ENCODE measurements at regions not wholly inside any gene's neighbourhood (a gene's known extent, or its start where the extent isn't known, plus 50 kb on each side); places are given as distances from the start of the nearest gene placed in this dataset.

DNA sequence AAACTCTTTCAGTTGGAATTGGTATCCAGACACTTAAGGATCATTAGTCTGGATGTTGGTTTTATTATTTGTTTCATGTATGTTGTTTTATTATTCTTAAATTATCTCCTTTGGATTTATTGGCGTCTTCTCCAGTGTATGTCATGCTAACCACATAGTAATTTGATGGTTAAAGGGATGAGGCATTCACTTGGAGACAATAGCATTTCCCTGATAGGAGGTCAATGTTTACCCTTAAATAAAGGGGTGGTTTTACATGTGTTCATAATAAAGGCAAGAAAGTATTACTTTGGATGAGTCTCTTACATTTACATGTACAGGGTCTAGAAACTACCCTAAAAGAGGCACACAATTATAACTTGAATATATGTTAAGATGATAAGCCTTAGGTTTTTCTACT lies 51.2 kb upstream of the RNF144B start:
- TF ChIP-seq, protein P1, sequence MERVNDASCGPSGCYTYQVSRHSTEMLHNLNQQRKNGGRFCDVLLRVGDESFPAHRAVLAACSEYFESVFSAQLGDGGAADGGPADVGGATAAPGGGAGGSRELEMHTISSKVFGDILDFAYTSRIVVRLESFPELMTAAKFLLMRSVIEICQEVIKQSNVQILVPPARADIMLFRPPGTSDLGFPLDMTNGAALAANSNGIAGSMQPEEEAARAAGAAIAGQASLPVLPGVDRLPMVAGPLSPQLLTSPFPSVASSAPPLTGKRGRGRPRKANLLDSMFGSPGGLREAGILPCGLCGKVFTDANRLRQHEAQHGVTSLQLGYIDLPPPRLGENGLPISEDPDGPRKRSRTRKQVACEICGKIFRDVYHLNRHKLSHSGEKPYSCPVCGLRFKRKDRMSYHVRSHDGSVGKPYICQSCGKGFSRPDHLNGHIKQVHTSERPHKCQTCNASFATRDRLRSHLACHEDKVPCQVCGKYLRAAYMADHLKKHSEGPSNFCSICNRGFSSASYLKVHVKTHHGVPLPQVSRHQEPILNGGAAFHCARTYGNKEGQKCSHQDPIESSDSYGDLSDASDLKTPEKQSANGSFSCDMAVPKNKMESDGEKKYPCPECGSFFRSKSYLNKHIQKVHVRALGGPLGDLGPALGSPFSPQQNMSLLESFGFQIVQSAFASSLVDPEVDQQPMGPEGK (CRISPR knock-in tag; IDR thresholded peaks at IDR 0.05; ENCODE audit: borderline replicate concordance) = no peak
- TF ChIP-seq ISL1 (CRISPR knock-in tag; IDR thresholded peaks at IDR 0.05) (no peak), ZNF8 (CRISPR knock-in tag; IDR thresholded peaks at IDR 0.05) (no peak), OSR1 (CRISPR knock-in tag; IDR thresholded peaks at IDR 0.05) (no peak), ZFP30 (CRISPR knock-in tag; IDR thresholded peaks at IDR 0.05) (no peak), SNAI2 (CRISPR knock-in tag; IDR thresholded peaks at IDR 0.05) (no peak), RARB (CRISPR knock-in tag; IDR thresholded peaks at IDR 0.05) (no peak), TCF4 (CRISPR knock-in tag; IDR thresholded peaks at IDR 0.05; ENCODE audit: borderline replicate concordance) (no peak), ZFP3 (CRISPR knock-in tag; IDR thresholded peaks at IDR 0.05) (no peak), ZNF565 (CRISPR knock-in tag; conservative IDR thresholded peaks at IDR 0.05; ENCODE audit: low read depth) (no peak), GLIS3 (CRISPR knock-in tag; IDR thresholded peaks at IDR 0.05) (no peak), ESRRG (CRISPR knock-in tag; IDR thresholded peaks at IDR 0.05) (no peak)
- TF ChIP-seq, protein P2, sequence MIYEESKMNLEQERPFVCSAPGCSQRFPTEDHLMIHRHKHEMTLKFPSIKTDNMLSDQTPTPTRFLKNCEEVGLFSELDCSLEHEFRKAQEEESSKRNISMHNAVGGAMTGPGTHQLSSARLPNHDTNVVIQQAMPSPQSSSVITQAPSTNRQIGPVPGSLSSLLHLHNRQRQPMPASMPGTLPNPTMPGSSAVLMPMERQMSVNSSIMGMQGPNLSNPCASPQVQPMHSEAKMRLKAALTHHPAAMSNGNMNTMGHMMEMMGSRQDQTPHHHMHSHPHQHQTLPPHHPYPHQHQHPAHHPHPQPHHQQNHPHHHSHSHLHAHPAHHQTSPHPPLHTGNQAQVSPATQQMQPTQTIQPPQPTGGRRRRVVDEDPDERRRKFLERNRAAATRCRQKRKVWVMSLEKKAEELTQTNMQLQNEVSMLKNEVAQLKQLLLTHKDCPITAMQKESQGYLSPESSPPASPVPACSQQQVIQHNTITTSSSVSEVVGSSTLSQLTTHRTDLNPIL (CRISPR knock-in tag; IDR thresholded peaks at IDR 0.05; ENCODE audit: low read depth) = no peak

Data from SK-N-SH treated with all-trans-retinoic acid at 6 μM for 48 hours (cell line).